ENCODE measurements at regions not wholly inside any gene's neighbourhood (a gene's known extent, or its start where the extent isn't known, plus 50 kb on each side); places are given as distances from the start of the nearest gene placed in this dataset.

GRCh38 chr7:118109607-118110006 is 74.4 kb upstream of the LSM8 start:
- CTCF ChIA-PET, result no interaction called here
- Histone ChIP-seq H3K79me2 (ENCODE audit: control insufficient read depth, insufficient read depth, low read length) (no peaks in the 10 kb centered on the region), H3K4me3 (ENCODE audit: control extremely low read depth in 1 of 5, extremely low read depth in 1 of 5, insufficient read depth in 1 of 5, low read depth in 2 of 5, low read length in 4 of 5) (no peak overlapping the region), H3K9me3 (ENCODE audit: control extremely low read depth in 1 of 3, control insufficient read depth in 2 of 3, insufficient read depth in 1 of 3, low read length in 2 of 3) (peaks cover 0 to 4% (median 4%) of the 10 kb centered on the region in 3 donors), H3K4me1 (ENCODE audit: control insufficient read depth in 2 of 2, insufficient read depth in 2 of 2, low read length in 2 of 2) (no peaks in the 10 kb centered on the region), H4K20me1 (ENCODE audit: control insufficient read depth, insufficient read depth, low read length, poor library complexity, severe bottlenecking) (no peaks in the 10 kb centered on the region), H3K9ac (ENCODE audit: low read length) (no peak overlapping the region), H3K4me2 (replicated peaks; ENCODE audit: low read depth, low read length, poor library complexity, severe bottlenecking) (no peak overlapping the region), H3K27me3 (replicated peaks in 1 of 4; ENCODE audit: control extremely low read depth in 1 of 4, control insufficient read depth in 3 of 4, insufficient read depth in 4 of 4, low read length in 3 of 4) (no peaks in the 10 kb centered on the region), H3K36me3 (replicated peaks in 1 of 2; ENCODE audit: control extremely low read depth in 1 of 2, control insufficient read depth in 1 of 2, extremely low read depth in 1 of 2, insufficient read depth in 2 of 2, low read length in 1 of 2) (no peaks in the 10 kb centered on the region), H3K27ac (ENCODE audit: low read length in 2 of 2) (no peak overlapping the region), H2AFZ (ENCODE audit: insufficient read depth, low read depth, low read length, poor library complexity, severe bottlenecking) (no peak overlapping the region)
- no peak for ATAC-seq (ENCODE audit: low read depth)
- Mint-ChIP-seq H3K4me1 (no peaks in the 10 kb centered on the region), H3K4me3 (no peak overlapping the region), H3K27me3 (no peaks in the 10 kb centered on the region), H3K27ac (no peak overlapping the region), H3K9me3 (ENCODE audit: insufficient read depth) (peaks cover 2% of the 10 kb centered on the region)
- no peak for DNase-seq
- intact Hi-C loops (cut with micrococcal nuclease), result no loop called here
- POLR2A ChIA-PET, result no interaction called here
- WGBS (ENCODE audit: insufficient coverage), result no CpG with 5 or more reads among the region's 2 CpGs
- TF ChIP-seq CTCF (IDR thresholded peaks at IDR 0.05) (no peak), EZH2 (IDR thresholded peaks at IDR 0.05; ENCODE audit: borderline replicate concordance, insufficient read depth, low read depth, low read length, poor library complexity, severe bottlenecking) (no peak)

- Histone ChIP-seq H3K79me2 (ENCODE audit: control insufficient read depth, insufficient read depth, low read length) (no peaks in the 10 kb centered on the region), H3K27ac (ENCODE audit: low read length in 2 of 2) (no peak overlapping the region), H4K20me1 (ENCODE audit: control insufficient read depth, insufficient read depth, low read length, poor library complexity, severe bottlenecking) (no peaks in the 10 kb centered on the region), H2AFZ (ENCODE audit: insufficient read depth, low read depth, low read length, poor library complexity, severe bottlenecking) (no peak overlapping the region), H3K4me1 (ENCODE audit: control insufficient read depth in 2 of 2, insufficient read depth in 2 of 2, low read length in 2 of 2) (no peaks in the 10 kb centered on the region), H3K4me3 (ENCODE audit: control extremely low read depth in 1 of 5, extremely low read depth in 1 of 5, insufficient read depth in 1 of 5, low read depth in 2 of 5, low read length in 4 of 5) (no peak overlapping the region), H3K9ac (ENCODE audit: low read length) (no peak overlapping the region), H3K27me3 (replicated peaks in 1 of 4; ENCODE audit: control extremely low read depth in 1 of 4, control insufficient read depth in 3 of 4, insufficient read depth in 4 of 4, low read length in 3 of 4) (no peaks in the 10 kb centered on the region), H3K4me2 (replicated peaks; ENCODE audit: low read depth, low read length, poor library complexity, severe bottlenecking) (no peak overlapping the region), H3K36me3 (replicated peaks in 1 of 2; ENCODE audit: control extremely low read depth in 1 of 2, control insufficient read depth in 1 of 2, extremely low read depth in 1 of 2, insufficient read depth in 2 of 2, low read length in 1 of 2) (no peaks in the 10 kb centered on the region), H3K9me3 (ENCODE audit: control extremely low read depth in 1 of 3, control insufficient read depth in 2 of 3, insufficient read depth in 1 of 3, low read length in 2 of 3) (peaks cover 0 to 4% (median 4%) of the 10 kb centered on the region in 3 donors)
- ChIA-PET POLR2A (no interaction called here), CTCF (no interaction called here)
- intact Hi-C loops (cut with micrococcal nuclease), result no loop called here
- DNase-seq (no peak), ATAC-seq (ENCODE audit: low read depth) (no peak)
- H3K4me3 Mint-ChIP-seq, result no peak overlapping the region
- TF ChIP-seq EZH2 (IDR thresholded peaks at IDR 0.05; ENCODE audit: borderline replicate concordance, insufficient read depth, low read depth, low read length, poor library complexity, severe bottlenecking), result no peak
- TF ChIP-seq CTCF (IDR thresholded peaks at IDR 0.05), result no peak
- no peak overlapping the region for H3K27ac Mint-ChIP-seq
- H3K27me3 Mint-ChIP-seq, result no peaks in the 10 kb centered on the region
- peaks cover 2% of the 10 kb centered on the region for H3K9me3 Mint-ChIP-seq (ENCODE audit: insufficient read depth)
- H3K4me1 Mint-ChIP-seq, result no peaks in the 10 kb centered on the region
- no CpG with 5 or more reads among the region's 2 CpGs for WGBS (ENCODE audit: insufficient coverage)
Observed at GRCh38 chr7:118110178-118110925, 73.6 kb upstream of the LSM8 start.

Data from B cell (primary cell).